Body of pancreas (tissue), 4 donors: ENCODE measurements at regions not wholly inside any gene's neighbourhood (a gene's known extent, or its start where the extent isn't known, plus 50 kb on each side); places are given as distances from the start of the nearest gene placed in this dataset.

Source experiments
- ATAC-seq: fragments of 150-250 bp; one replicate; pipeline ENCODE4 v1.9.1; 2016
- DNase-seq, 4 donors: peaks; one replicate each; pipeline ENCODE4 v3.0.0-alpha.2; 2019
- H3K27ac ChIP-seq, 4 donors: fragments of 200-600 bp; sonication (generic); 1 replicate in 3 of 4; 2 replicates in 1 of 4; pipeline versions ENCODE4 v1.5.1 to v1.6.1; 2016 to 2019; ENCODE audit warnings: mild to moderate bottlenecking in 1 of 4, mixed read lengths in 1 of 4, moderate library complexity in 1 of 4
- H3K27me3 ChIP-seq, 2 donors: fragments of 200-600 bp; sonication (generic); one replicate each; pipeline ENCODE4 v1.6.0; 2016; ENCODE audit warnings: mild to moderate bottlenecking in 1 of 2
- H3K36me3 ChIP-seq, 2 donors: fragments of 200-600 bp; sonication (generic); replicated peaks in 1 of 2; 2 replicates each; pipeline ENCODE4 v1.5.1; 2016; ENCODE audit warnings: low read depth in 2 of 2; ENCODE audit not compliant: insufficient read depth in 1 of 2
- H3K4me1 ChIP-seq: fragments of 200-600 bp; sonication (generic); one replicate; pipeline ENCODE4 v1.6.0; 2016
- H3K4me3 ChIP-seq, 2 donors: fragments of 200-600 bp; sonication (generic); 1 replicate in 1 of 2; 2 replicates in 1 of 2; pipeline ENCODE4 v1.5.1; 2016 to 2019
- H3K9me3 ChIP-seq, 3 donors: fragments of 200-600 bp; sonication (generic); 1 replicate in 2 of 3; 2 replicates in 1 of 3; pipeline ENCODE4 v1.5.1; 2016
- CTCF ChIP-seq, 7 experiments: fragments of 450-650 bp in 4 of 7; fragments of 200-600 bp in 3 of 7; sonication (generic) in 3 of 7; IDR thresholded peaks; one replicate each; pipeline ENCODE4 v1.5.1; 2016 to 2019; ENCODE audit warnings: antibody characterized with exemption in 7 of 7
- POLR2A ChIP-seq, 3 donors: fragments of 450-650 bp; IDR thresholded peaks; one replicate each; pipeline ENCODE4 v1.6.1; 2016; ENCODE audit warnings: antibody characterized with exemption in 3 of 3, mild to moderate bottlenecking in 2 of 3
- WGBS, 2 donors: methylation state at CpG; one replicate each; pipeline ENCODE4 v1.1.5; 2017; 5-methylcytosine and 5-hydroxymethylcytosine counted together
- intact Hi-C: fragments of 100-400 bp; cut with DNase I; formaldehyde crosslinking; loops from one replicate; pipeline ENCODE4 v1.15.1; 2023

GRCh38 chr7:41030673-41031072 lies 672.2 kb downstream of the INHBA start:
- Histone ChIP-seq H3K36me3 (no peaks in the 10 kb centered on the region), H3K4me3 (no peak overlapping the region), H3K27me3 (no peaks in the 10 kb centered on the region), H3K4me1 (no peaks in the 10 kb centered on the region), H3K9me3 (no peaks in the 10 kb centered on the region), H3K27ac (no peak overlapping the region)
- no peak for ATAC-seq
- no peak for TF ChIP-seq CTCF (IDR thresholded peaks at IDR 0.05)
- no peak for TF ChIP-seq POLR2A (IDR thresholded peaks at IDR 0.05)
- 26 to 38% methylated on average over 5 of the region's 5 CpGs for WGBS, 2 donors
- no peak for DNase-seq
- intact Hi-C loops, result no loop called here

GRCh38 chr7:41029072-41029499 lies 673.8 kb downstream of the INHBA start:
- H3K4me3 ChIP-seq, result no peak overlapping the region
- no peaks in the 10 kb centered on the region for H3K9me3 ChIP-seq
- ATAC-seq (no peak), DNase-seq (no peak)
- no peak for TF ChIP-seq POLR2A (IDR thresholded peaks at IDR 0.05)
- TF ChIP-seq CTCF (IDR thresholded peaks at IDR 0.05), result no peak
- H3K27me3 ChIP-seq, result no peaks in the 10 kb centered on the region
- H3K4me1 ChIP-seq, result no peaks in the 10 kb centered on the region
- H3K27ac ChIP-seq, result no peak overlapping the region
- intact Hi-C loops, result no loop called here
- 65 to 72% methylated on average over 3 to 5 of the region's 5 CpGs for WGBS, 2 donors
- no peaks in the 10 kb centered on the region for H3K36me3 ChIP-seq

GRCh38 chr7:41028580-41028979 lies 674.3 kb downstream of the INHBA start:
- H3K9me3 ChIP-seq, result no peaks in the 10 kb centered on the region
- no peaks in the 10 kb centered on the region for H3K27me3 ChIP-seq
- WGBS, 2 donors, result 60 to 61% methylated on average over 2 of the region's 2 CpGs
- no peaks in the 10 kb centered on the region for H3K4me1 ChIP-seq
- intact Hi-C loops, result no loop called here
- ATAC-seq (no peak), DNase-seq (no peak)
- H3K4me3 ChIP-seq, result no peak overlapping the region
- TF ChIP-seq POLR2A (IDR thresholded peaks at IDR 0.05) (no peak), CTCF (IDR thresholded peaks at IDR 0.05) (no peak)
- H3K27ac ChIP-seq, result no peak overlapping the region
- no peaks in the 10 kb centered on the region for H3K36me3 ChIP-seq

- H3K4me1 ChIP-seq, result no peaks in the 10 kb centered on the region
- H3K27me3 ChIP-seq, result no peaks in the 10 kb centered on the region
- H3K4me3 ChIP-seq, result no peak overlapping the region
- WGBS, 2 donors, result 68 to 70% methylated on average over 7 of the region's 7 CpGs
- TF ChIP-seq POLR2A (IDR thresholded peaks at IDR 0.05) (no peak), CTCF (IDR thresholded peaks at IDR 0.05) (no peak)
- intact Hi-C loops, result no loop called here
- H3K27ac ChIP-seq, result no peak overlapping the region
- H3K9me3 ChIP-seq, result no peaks in the 10 kb centered on the region
- ATAC-seq (no peak), DNase-seq (no peak)
- no peaks in the 10 kb centered on the region for H3K36me3 ChIP-seq
These were observed 675.3 kb downstream of the INHBA start for GRCh38 chr7:41027428-41028115.

GRCh38 chr7:41024126-41024525 lies 678.8 kb downstream of the INHBA start:
- H3K4me1 ChIP-seq, result no peaks in the 10 kb centered on the region
- H3K27ac ChIP-seq, result no peak overlapping the region
- DNase-seq (no peak), ATAC-seq (no peak)
- intact Hi-C loops, result no loop called here
- 70 to 72% methylated on average over 4 of the region's 4 CpGs for WGBS, 2 donors
- H3K4me3 ChIP-seq, result no peak overlapping the region
- no peaks in the 10 kb centered on the region for H3K9me3 ChIP-seq
- H3K27me3 ChIP-seq, result no peaks in the 10 kb centered on the region
- H3K36me3 ChIP-seq, result no peaks in the 10 kb centered on the region
- no peak for TF ChIP-seq POLR2A (IDR thresholded peaks at IDR 0.05)
- no peak for TF ChIP-seq CTCF (IDR thresholded peaks at IDR 0.05)
